ENCODE measurements at regions not wholly inside any gene's neighbourhood (a gene's known extent, or its start where the extent isn't known, plus 50 kb on each side); places are given as distances from the start of the nearest gene placed in this dataset.

- TF ChIP-seq EZH2 (IDR thresholded peaks at IDR 0.05; ENCODE audit: borderline replicate concordance), result no peak
- TF ChIP-seq CTCF (IDR thresholded peaks at IDR 0.05; ENCODE audit: poor library complexity), result no peak
- TF ChIP-seq EZH2phosphoT487 (IDR thresholded peaks at IDR 0.05; ENCODE audit: low read depth, severe bottlenecking, unreplicated experiment), result no peak
Observed at GRCh38 chr18:29198834-29199233, 1021.9 kb upstream of the CDH2 start.

All from hepatocyte (in vitro differentiated cells).